ENCODE measurements at regions not wholly inside any gene's neighbourhood (a gene's known extent, or its start where the extent isn't known, plus 50 kb on each side); places are given as distances from the start of the nearest gene placed in this dataset.

DNA sequence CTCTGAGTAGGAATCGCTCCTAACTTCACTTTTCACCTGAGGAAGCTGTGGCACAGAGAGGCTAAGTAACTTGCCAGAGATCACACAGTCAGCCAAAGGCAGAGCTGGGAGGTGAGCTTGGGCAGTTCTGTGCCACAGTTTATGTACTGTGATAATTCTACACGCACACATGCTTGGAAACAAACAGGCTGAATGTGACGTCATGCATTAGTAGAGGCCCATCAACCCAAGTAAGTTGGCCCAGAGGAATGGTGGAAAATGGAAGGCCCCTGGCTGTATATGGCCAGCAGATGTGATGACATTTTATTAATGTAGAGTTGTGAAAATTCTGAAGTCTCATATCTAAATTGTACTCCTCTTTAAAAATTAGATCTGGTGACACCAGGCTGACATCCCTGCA is 394.0 kb downstream of the MIAT start:
- H4K20me1 ChIP-seq (ENCODE audit: control insufficient read depth, insufficient read depth, insufficient read length): no peaks in the 10 kb centered on the region
- no peaks in the 10 kb centered on the region for H3K23me2 ChIP-seq (ENCODE audit: insufficient read length, low read depth, low read length, poor library complexity, severe bottlenecking)
- H3K4me1 ChIP-seq (ENCODE audit: insufficient read depth, low read length): no peaks in the 10 kb centered on the region
- no peak overlapping the region for H2AK5ac ChIP-seq (ENCODE audit: insufficient read length, low read length)
- no peak overlapping the region for H3K14ac ChIP-seq (ENCODE audit: insufficient read depth, low read length)
- H3K9me3 ChIP-seq (ENCODE audit: control insufficient read depth, low read depth, low read length): no peaks in the 10 kb centered on the region
- no peak overlapping the region for H2BK5ac ChIP-seq (ENCODE audit: insufficient read length, low read length)
- Mint-ChIP-seq H3K4me3 (no peak overlapping the region), H3K36me3 (ENCODE audit: insufficient read depth in 1 of 3, low read depth in 3 of 3) (no peaks in the 10 kb centered on the region), H3K4me1 (no peaks in the 10 kb centered on the region), H3K27me3 (ENCODE audit: low read depth) (peaks cover 9% of the 10 kb centered on the region), H3K27ac (no peak overlapping the region), H3K9me3 (no peaks in the 10 kb centered on the region; a peak in 1 of 5 replicates)
- DNase-seq: no peak
- H4K8ac ChIP-seq (replicated peaks; ENCODE audit: insufficient read length, low read depth, low read length): no peak overlapping the region
- no peak overlapping the region for H3K9ac ChIP-seq (ENCODE audit: extremely low read depth, insufficient read length, low read length)
- H3K79me1 ChIP-seq (ENCODE audit: insufficient read depth, low read depth, low read length, poor library complexity, severe bottlenecking): no peaks in the 10 kb centered on the region
- H3K27ac ChIP-seq (ENCODE audit: insufficient read length, low read depth, low read length): no peak overlapping the region
- H2BK120ac ChIP-seq (ENCODE audit: low read depth, low read length, poor library complexity, severe bottlenecking): no peak overlapping the region
- no peak overlapping the region for H2BK20ac ChIP-seq (ENCODE audit: low read depth, low read length, poor library complexity, severe bottlenecking)
- no CpG with 5 or more reads among the region's 3 CpGs for WGBS (ENCODE audit: extremely low coverage, insufficient read length, low lambda C conversion rate)
- no peak overlapping the region for H3K4ac ChIP-seq (ENCODE audit: low read depth, low read length)
- H2AFZ ChIP-seq (ENCODE audit: low read length): no peak overlapping the region
- no peak overlapping the region for H3K56ac ChIP-seq (ENCODE audit: insufficient read length, low read depth, low read length)
- no peak overlapping the region for H4K91ac ChIP-seq (ENCODE audit: insufficient read length, low read depth, low read length)
- H2BK15ac ChIP-seq (ENCODE audit: low read depth, low read length): no peak overlapping the region
- H3K27me3 ChIP-seq (ENCODE audit: insufficient read depth, low read length): no peaks in the 10 kb centered on the region
- H3K79me2 ChIP-seq (ENCODE audit: insufficient read depth, low read length): no peaks in the 10 kb centered on the region
- no peak overlapping the region for H2BK12ac ChIP-seq (ENCODE audit: insufficient read length, low read depth, low read length)
- H3K23ac ChIP-seq (ENCODE audit: insufficient read length, low read depth, low read length): no peak overlapping the region
- TF ChIP-seq, protein P1, sequence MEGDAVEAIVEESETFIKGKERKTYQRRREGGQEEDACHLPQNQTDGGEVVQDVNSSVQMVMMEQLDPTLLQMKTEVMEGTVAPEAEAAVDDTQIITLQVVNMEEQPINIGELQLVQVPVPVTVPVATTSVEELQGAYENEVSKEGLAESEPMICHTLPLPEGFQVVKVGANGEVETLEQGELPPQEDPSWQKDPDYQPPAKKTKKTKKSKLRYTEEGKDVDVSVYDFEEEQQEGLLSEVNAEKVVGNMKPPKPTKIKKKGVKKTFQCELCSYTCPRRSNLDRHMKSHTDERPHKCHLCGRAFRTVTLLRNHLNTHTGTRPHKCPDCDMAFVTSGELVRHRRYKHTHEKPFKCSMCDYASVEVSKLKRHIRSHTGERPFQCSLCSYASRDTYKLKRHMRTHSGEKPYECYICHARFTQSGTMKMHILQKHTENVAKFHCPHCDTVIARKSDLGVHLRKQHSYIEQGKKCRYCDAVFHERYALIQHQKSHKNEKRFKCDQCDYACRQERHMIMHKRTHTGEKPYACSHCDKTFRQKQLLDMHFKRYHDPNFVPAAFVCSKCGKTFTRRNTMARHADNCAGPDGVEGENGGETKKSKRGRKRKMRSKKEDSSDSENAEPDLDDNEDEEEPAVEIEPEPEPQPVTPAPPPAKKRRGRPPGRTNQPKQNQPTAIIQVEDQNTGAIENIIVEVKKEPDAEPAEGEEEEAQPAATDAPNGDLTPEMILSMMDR (conservative IDR thresholded peaks at IDR 0.05): no peak
- no peak overlapping the region for H3K18ac ChIP-seq (ENCODE audit: insufficient read length, low read depth, low read length)
- H3T11ph ChIP-seq (ENCODE audit: low read length): no peak overlapping the region
- H3K4me2 ChIP-seq (ENCODE audit: insufficient read depth, insufficient read length, low read length): no peak overlapping the region
- no peak overlapping the region for H4K5ac ChIP-seq (ENCODE audit: insufficient read length, low read depth, low read length)
